Neutrophil (primary cell): ENCODE measurements at regions not wholly inside any gene's neighbourhood (a gene's known extent, or its start where the extent isn't known, plus 50 kb on each side); places are given as distances from the start of the nearest gene placed in this dataset.

Experiments
- H3K27ac ChIP-seq: fragments of 200-600 bp; sonication (generic); 2 replicates; pipeline ENCODE4 v1.5.1; 2016; ENCODE audit warnings: mild to moderate bottlenecking, moderate library complexity
- H3K27me3 ChIP-seq: fragments of 200-600 bp; sonication (generic); 2 replicates; pipeline ENCODE4 v1.6.0; 2016; ENCODE audit warnings: mild to moderate bottlenecking
- H3K36me3 ChIP-seq: fragments of 200-600 bp; sonication (generic); 2 replicates; pipeline ENCODE4 v1.5.1; 2017
- H3K4me1 ChIP-seq, 2 experiments: fragments of 200-600 bp in 1 of 2; sonication (generic) in 1 of 2; 1 replicate in 1 of 2; 2 replicates in 1 of 2; pipeline versions ENCODE4 v1.5.1 to v1.6.1; 2013 to 2016; ENCODE audit warnings: low read depth in 1 of 2, low read length in 1 of 2, mild to moderate bottlenecking in 1 of 2, moderate library complexity in 1 of 2; ENCODE audit not compliant: control insufficient read depth in 1 of 2, insufficient read depth in 1 of 2
- H3K4me3 ChIP-seq, 2 experiments: fragments of 200-600 bp in 1 of 2; sonication (generic) in 1 of 2; 1 replicate in 1 of 2; 2 replicates in 1 of 2; pipeline ENCODE4 v1.5.1; 2013 to 2016; ENCODE audit warnings: low read depth in 1 of 2, low read length in 1 of 2, mild to moderate bottlenecking in 1 of 2, moderate library complexity in 1 of 2
- H3K9me3 ChIP-seq: fragments of 200-600 bp; sonication (generic); 2 replicates; pipeline ENCODE4 v1.5.1; 2016
- TF ChIP-seq, protein P1 (sequence below): fragments of 200-600 bp; sonication (generic); IDR thresholded peaks from 2 replicates; pipeline ENCODE4 v1.5.1; 2016; ENCODE audit warnings: antibody characterized with exemption

- no peak overlapping the region for H3K27ac ChIP-seq
- no peaks in the 10 kb centered on the region for H3K36me3 ChIP-seq
- H3K4me1 ChIP-seq = no peaks in the 10 kb centered on the region
- TF ChIP-seq, protein P1, sequence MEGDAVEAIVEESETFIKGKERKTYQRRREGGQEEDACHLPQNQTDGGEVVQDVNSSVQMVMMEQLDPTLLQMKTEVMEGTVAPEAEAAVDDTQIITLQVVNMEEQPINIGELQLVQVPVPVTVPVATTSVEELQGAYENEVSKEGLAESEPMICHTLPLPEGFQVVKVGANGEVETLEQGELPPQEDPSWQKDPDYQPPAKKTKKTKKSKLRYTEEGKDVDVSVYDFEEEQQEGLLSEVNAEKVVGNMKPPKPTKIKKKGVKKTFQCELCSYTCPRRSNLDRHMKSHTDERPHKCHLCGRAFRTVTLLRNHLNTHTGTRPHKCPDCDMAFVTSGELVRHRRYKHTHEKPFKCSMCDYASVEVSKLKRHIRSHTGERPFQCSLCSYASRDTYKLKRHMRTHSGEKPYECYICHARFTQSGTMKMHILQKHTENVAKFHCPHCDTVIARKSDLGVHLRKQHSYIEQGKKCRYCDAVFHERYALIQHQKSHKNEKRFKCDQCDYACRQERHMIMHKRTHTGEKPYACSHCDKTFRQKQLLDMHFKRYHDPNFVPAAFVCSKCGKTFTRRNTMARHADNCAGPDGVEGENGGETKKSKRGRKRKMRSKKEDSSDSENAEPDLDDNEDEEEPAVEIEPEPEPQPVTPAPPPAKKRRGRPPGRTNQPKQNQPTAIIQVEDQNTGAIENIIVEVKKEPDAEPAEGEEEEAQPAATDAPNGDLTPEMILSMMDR = no peak
- no peaks in the 10 kb centered on the region for H3K27me3 ChIP-seq
- H3K4me3 ChIP-seq = no peak overlapping the region
- no peaks in the 10 kb centered on the region for H3K9me3 ChIP-seq
These were observed 229.8 kb upstream of the PODXL start for GRCh38 chr7:131786204-131786603.

DNA sequence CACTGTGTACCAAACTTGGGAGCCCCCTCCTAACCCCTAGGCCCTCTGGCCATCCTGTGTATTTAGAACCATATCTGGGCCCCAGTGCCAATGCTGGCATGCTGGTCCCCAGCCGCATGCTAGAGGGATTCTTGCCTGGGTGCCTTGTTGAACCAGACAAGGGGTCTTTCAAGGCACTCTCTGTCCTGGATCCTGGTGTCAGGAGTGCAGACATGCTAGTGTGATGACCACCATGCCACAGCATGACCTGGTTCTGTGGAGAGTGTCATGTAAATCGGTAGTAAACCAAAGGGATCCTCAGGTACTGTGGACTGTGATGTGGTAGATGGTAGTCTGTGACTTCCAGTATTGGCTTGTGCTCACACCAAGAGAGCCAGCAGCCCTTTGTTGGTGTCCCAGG, 222.2 kb upstream of the PODXL start:
- TF ChIP-seq, protein P1 = no peak

GRCh38 chr7:131774419-131775220, 218.2 kb upstream of the PODXL start:
- Histone ChIP-seq H3K27me3 (no peaks in the 10 kb centered on the region), H3K9me3 (no peaks in the 10 kb centered on the region), H3K36me3 (no peaks in the 10 kb centered on the region), H3K4me3 (no peak overlapping the region), H3K4me1 (no peaks in the 10 kb centered on the region), H3K27ac (no peak overlapping the region)
- TF ChIP-seq, protein P1 = no peak

More for the DNA sequence above, 222.2 kb upstream of the PODXL start:
- Histone ChIP-seq H3K9me3 (no peaks in the 10 kb centered on the region), H3K36me3 (no peaks in the 10 kb centered on the region), H3K4me1 (no peaks in the 10 kb centered on the region), H3K27ac (no peak overlapping the region), H3K4me3 (no peak overlapping the region), H3K27me3 (no peaks in the 10 kb centered on the region)

DNA sequence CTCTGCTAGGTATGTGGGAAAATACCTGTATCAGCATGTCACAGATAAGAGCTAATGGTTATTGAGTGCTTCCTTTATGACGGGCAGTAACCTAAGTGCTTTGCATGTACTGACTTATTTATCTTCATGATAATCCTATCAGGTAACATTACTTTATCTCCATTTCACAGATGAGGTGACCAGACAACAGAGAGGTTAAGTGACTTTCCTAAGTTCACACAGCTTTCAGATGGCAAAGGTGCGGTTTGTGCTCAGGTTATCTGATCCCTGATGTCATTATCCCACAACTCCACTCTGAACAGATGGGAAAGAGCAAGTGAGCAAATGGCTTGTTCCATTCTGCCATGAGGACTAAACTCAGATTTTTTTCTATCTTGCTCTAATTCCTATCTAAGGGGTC, 217.0 kb upstream of the PODXL start:
- TF ChIP-seq, protein P1 = no peak
- Histone ChIP-seq H3K9me3 (no peaks in the 10 kb centered on the region), H3K36me3 (no peaks in the 10 kb centered on the region), H3K4me1 (no peaks in the 10 kb centered on the region), H3K4me3 (no peak overlapping the region), H3K27ac (no peak overlapping the region), H3K27me3 (no peaks in the 10 kb centered on the region)

GRCh38 chr7:131769241-131769640, 212.8 kb upstream of the PODXL start:
- no peaks in the 10 kb centered on the region for H3K9me3 ChIP-seq
- H3K27ac ChIP-seq = no peak overlapping the region
- no peaks in the 10 kb centered on the region for H3K36me3 ChIP-seq
- TF ChIP-seq, protein P1 = no peak
- no peak overlapping the region for H3K4me3 ChIP-seq
- no peaks in the 10 kb centered on the region for H3K4me1 ChIP-seq
- H3K27me3 ChIP-seq = no peaks in the 10 kb centered on the region
